ENCODE measurements at regions not wholly inside any gene's neighbourhood (a gene's known extent, or its start where the extent isn't known, plus 50 kb on each side); places are given as distances from the start of the nearest gene placed in this dataset.

GRCh38 chr13:55410398-55411330 is 1730.1 kb upstream of the PRR20A start:
- TF ChIP-seq OVOL3 (tag by site-specific recombination; IDR thresholded peaks at IDR 0.05) = no peak
- Histone ChIP-seq H3K27ac (ENCODE audit: extremely low read depth, low read depth, low read length) (no peak overlapping the region), H3K4me3 (ENCODE audit: low read depth, low read length) (no peak overlapping the region), H3K36me3 (ENCODE audit: control insufficient read depth in 2 of 2, insufficient read depth in 1 of 2, low read length in 2 of 2) (no peaks in the 10 kb centered on the region), H3K4me1 (ENCODE audit: control insufficient read depth, insufficient read depth, low read length) (no peaks in the 10 kb centered on the region), H3K9me3 (ENCODE audit: control insufficient read depth, insufficient read depth, low read depth, low read length) (no peaks in the 10 kb centered on the region)
- CTCF ChIA-PET = interaction anchor here (0.6 kb wide), 1 partner anchor 980 kb away, joined by 3 read pairs; no protein-coding TSS in a partner anchor
- POLR2A ChIA-PET = no interaction called here

GRCh38 chr13:55418095-55418494 is 1722.6 kb upstream of the PRR20A start:
- Histone ChIP-seq H3K9me3 (ENCODE audit: control insufficient read depth, insufficient read depth, low read depth, low read length) (no peaks in the 10 kb centered on the region), H3K4me3 (ENCODE audit: low read depth, low read length) (no peak overlapping the region), H3K36me3 (ENCODE audit: control insufficient read depth in 2 of 2, insufficient read depth in 1 of 2, low read length in 2 of 2) (no peaks in the 10 kb centered on the region), H3K4me1 (ENCODE audit: control insufficient read depth, insufficient read depth, low read length) (no peaks in the 10 kb centered on the region), H3K27ac (ENCODE audit: extremely low read depth, low read depth, low read length) (no peak overlapping the region)
- no peak for TF ChIP-seq ZNF785 (tag by site-specific recombination; IDR thresholded peaks at IDR 0.05)
- TF ChIP-seq KLF8 (tag by site-specific recombination; IDR thresholded peaks at IDR 0.05) = no peak
- no peak for TF ChIP-seq TRIM28 (IDR thresholded peaks at IDR 0.05; ENCODE audit: borderline replicate concordance, low read length)
- no peak for TF ChIP-seq SP2 (tag by site-specific recombination; IDR thresholded peaks at IDR 0.05)
- no peak for TF ChIP-seq ZNF114 (tag by site-specific recombination; IDR thresholded peaks at IDR 0.05)
- no peak for TF ChIP-seq BCL11B (tag by site-specific recombination; IDR thresholded peaks at IDR 0.05; ENCODE audit: low read depth)
- TF ChIP-seq TCF7L2 (IDR thresholded peaks at IDR 0.05; ENCODE audit: borderline replicate concordance, low read depth, low read length) = no peak
- TF ChIP-seq ZNF10 (tag by site-specific recombination; IDR thresholded peaks at IDR 0.05) = no peak
- ChIA-PET POLR2A (no interaction called here), CTCF (no interaction called here)

- no peaks in the 10 kb centered on the region for H3K36me3 ChIP-seq (ENCODE audit: control insufficient read depth in 2 of 2, insufficient read depth in 1 of 2, low read length in 2 of 2)
- H3K9me3 ChIP-seq (ENCODE audit: control insufficient read depth, insufficient read depth, low read depth, low read length) = no peaks in the 10 kb centered on the region
- no peak overlapping the region for H3K4me3 ChIP-seq (ENCODE audit: low read depth, low read length)
- CTCF ChIA-PET = no interaction called here
- no peak overlapping the region for H3K27ac ChIP-seq (ENCODE audit: extremely low read depth, low read depth, low read length)
- no peaks in the 10 kb centered on the region for H3K4me1 ChIP-seq (ENCODE audit: control insufficient read depth, insufficient read depth, low read length)
- TF ChIP-seq ZNF2 (tag by site-specific recombination; IDR thresholded peaks at IDR 0.05) = no peak
- no peak for TF ChIP-seq ZNF645 (tag by site-specific recombination; IDR thresholded peaks at IDR 0.05)
- TF ChIP-seq ZNF623 (tag by site-specific recombination; IDR thresholded peaks at IDR 0.05) = no peak
- no peak for TF ChIP-seq ZNF776 (tag by site-specific recombination; IDR thresholded peaks at IDR 0.05; ENCODE audit: borderline replicate concordance)
- no peak for TF ChIP-seq ZBTB44 (tag by site-specific recombination; IDR thresholded peaks at IDR 0.05)
- TF ChIP-seq ZNF707 (tag by site-specific recombination; IDR thresholded peaks at IDR 0.05) = no peak
- no peak for TF ChIP-seq ZNF596 (tag by site-specific recombination; IDR thresholded peaks at IDR 0.05)
- no peak for TF ChIP-seq ZBTB7A (tag by site-specific recombination; IDR thresholded peaks at IDR 0.05; ENCODE audit: low read depth)
- no peak for TF ChIP-seq ZNF677 (tag by site-specific recombination; IDR thresholded peaks at IDR 0.05)
- no peak for TF ChIP-seq ZNF121 (tag by site-specific recombination; IDR thresholded peaks at IDR 0.05)
- TF ChIP-seq ZFP37 (tag by site-specific recombination; IDR thresholded peaks at IDR 0.05) = no peak
- no peak for TF ChIP-seq ZNF560 (tag by site-specific recombination; IDR thresholded peaks at IDR 0.05; ENCODE audit: borderline replicate concordance)
- no peak for TF ChIP-seq ZNF366 (tag by site-specific recombination; conservative IDR thresholded peaks at IDR 0.05)
- no peak for TF ChIP-seq OVOL3 (tag by site-specific recombination; IDR thresholded peaks at IDR 0.05)
- TF ChIP-seq ZNF654 (tag by site-specific recombination; IDR thresholded peaks at IDR 0.05; ENCODE audit: low read depth) = no peak
- TF ChIP-seq ZNF792 (tag by site-specific recombination; IDR thresholded peaks at IDR 0.05) = no peak
- POLR2A ChIA-PET = no interaction called here
Measured at GRCh38 chr13:55432814-55433213, 1707.9 kb upstream of the PRR20A start.
